Stomach smooth muscle (tissue), 2 donors: ENCODE measurements at regions not wholly inside any gene's neighbourhood (a gene's known extent, or its start where the extent isn't known, plus 50 kb on each side); places are given as distances from the start of the nearest gene placed in this dataset.

Experiments used
- H3K27ac ChIP-seq: one replicate; pipeline ENCODE4 v1.7.0; 2013; ENCODE audit warnings: mild to moderate bottlenecking, low read length, inconsistent platforms
- H3K27me3 ChIP-seq, 2 donors: one replicate each; pipeline ENCODE4 v1.7.0; 2013; ENCODE audit warnings: low read length in 2 of 2; ENCODE audit not compliant: insufficient read depth in 2 of 2, control insufficient read depth in 1 of 2
- H3K36me3 ChIP-seq, 2 donors: one replicate each; pipeline ENCODE4 v1.7.0; 2013; ENCODE audit warnings: low read length in 2 of 2; ENCODE audit not compliant: control insufficient read depth in 2 of 2, insufficient read depth in 2 of 2
- H3K4me1 ChIP-seq: one replicate; pipeline ENCODE4 v1.7.0; 2013; ENCODE audit warnings: low read length; ENCODE audit not compliant: control insufficient read depth, insufficient read depth
- H3K4me3 ChIP-seq, 2 donors: one replicate each; pipeline ENCODE4 v1.7.0; 2013; ENCODE audit warnings: low read length in 2 of 2
- H3K9ac ChIP-seq, 2 donors: one replicate each; pipeline ENCODE4 v1.7.0; 2013; ENCODE audit warnings: low read length in 2 of 2, mild to moderate bottlenecking in 1 of 2
- H3K9me3 ChIP-seq, 2 donors: one replicate each; pipeline ENCODE4 v1.7.0; 2013; ENCODE audit warnings: low read length in 2 of 2; ENCODE audit not compliant: control insufficient read depth in 2 of 2
- donor health status: healthy.
- donor health status: Pancreatic carcinoma.

GRCh38 chr7:8809320-8809719 is 375.9 kb downstream of the NXPH1 start:
- no peak overlapping the region for H3K27ac ChIP-seq
- no peaks in the 10 kb centered on the region for H3K36me3 ChIP-seq
- H3K9me3 ChIP-seq, result no peaks in the 10 kb centered on the region
- H3K27me3 ChIP-seq, result no peaks in the 10 kb centered on the region
- no peak overlapping the region for H3K4me3 ChIP-seq
- no peaks in the 10 kb centered on the region for H3K4me1 ChIP-seq
- no peak overlapping the region for H3K9ac ChIP-seq

- Histone ChIP-seq H3K36me3 (no peaks in the 10 kb centered on the region), H3K9me3 (no peaks in the 10 kb centered on the region), H3K4me3 (no peak overlapping the region), H3K9ac (no peak overlapping the region), H3K27me3 (no peaks in the 10 kb centered on the region), H3K27ac (no peak overlapping the region), H3K4me1 (no peaks in the 10 kb centered on the region)
Observed at GRCh38 chr7:8817448-8818036, 384.1 kb downstream of the NXPH1 start.

GRCh38 chr7:8818406-8818805 is 385.0 kb downstream of the NXPH1 start:
- Histone ChIP-seq H3K4me1 (no peaks in the 10 kb centered on the region), H3K27ac (no peak overlapping the region), H3K9ac (no peak overlapping the region), H3K27me3 (no peaks in the 10 kb centered on the region), H3K4me3 (no peak overlapping the region), H3K9me3 (no peaks in the 10 kb centered on the region), H3K36me3 (no peaks in the 10 kb centered on the region)

- H3K27me3 ChIP-seq, result no peaks in the 10 kb centered on the region
- H3K4me3 ChIP-seq, result no peak overlapping the region
- no peak overlapping the region for H3K9ac ChIP-seq
- no peak overlapping the region for H3K27ac ChIP-seq
- H3K9me3 ChIP-seq, result no peaks in the 10 kb centered on the region
- no peaks in the 10 kb centered on the region for H3K36me3 ChIP-seq
- no peaks in the 10 kb centered on the region for H3K4me1 ChIP-seq
Observed at GRCh38 chr7:8822595-8822994, 389.2 kb downstream of the NXPH1 start.

- H3K4me1 ChIP-seq, result no peaks in the 10 kb centered on the region
- no peaks in the 10 kb centered on the region for H3K36me3 ChIP-seq
- H3K4me3 ChIP-seq, result no peak overlapping the region
- no peak overlapping the region for H3K9ac ChIP-seq
- H3K27ac ChIP-seq, result no peak overlapping the region
- no peaks in the 10 kb centered on the region for H3K9me3 ChIP-seq
- no peaks in the 10 kb centered on the region for H3K27me3 ChIP-seq
Observed at GRCh38 chr7:8823486-8823885, 390.1 kb downstream of the NXPH1 start.

- Histone ChIP-seq H3K4me1 (no peaks in the 10 kb centered on the region), H3K4me3 (no peak overlapping the region), H3K9me3 (no peaks in the 10 kb centered on the region), H3K27me3 (no peaks in the 10 kb centered on the region), H3K27ac (no peak overlapping the region), H3K9ac (no peak overlapping the region), H3K36me3 (no peaks in the 10 kb centered on the region)
Observed at GRCh38 chr7:8827329-8827728, 393.9 kb downstream of the NXPH1 start.

GRCh38 chr7:8829100-8829499 is 395.7 kb downstream of the NXPH1 start:
- H3K27ac ChIP-seq, result no peak overlapping the region
- no peaks in the 10 kb centered on the region for H3K27me3 ChIP-seq
- H3K4me3 ChIP-seq, result no peak overlapping the region
- H3K9me3 ChIP-seq, result no peaks in the 10 kb centered on the region
- H3K4me1 ChIP-seq, result no peaks in the 10 kb centered on the region
- no peak overlapping the region for H3K9ac ChIP-seq
- H3K36me3 ChIP-seq, result no peaks in the 10 kb centered on the region

GRCh38 chr7:8831376-8831775 is 398.0 kb downstream of the NXPH1 start:
- Histone ChIP-seq H3K27me3 (no peaks in the 10 kb centered on the region), H3K36me3 (no peaks in the 10 kb centered on the region), H3K27ac (no peak overlapping the region), H3K9ac (no peak overlapping the region), H3K4me3 (no peak overlapping the region), H3K4me1 (no peaks in the 10 kb centered on the region), H3K9me3 (no peaks in the 10 kb centered on the region)

GRCh38 chr7:8833355-8833754 is 399.9 kb downstream of the NXPH1 start:
- H3K27ac ChIP-seq, result no peak overlapping the region
- H3K27me3 ChIP-seq, result no peaks in the 10 kb centered on the region
- no peak overlapping the region for H3K9ac ChIP-seq
- H3K4me3 ChIP-seq, result no peak overlapping the region
- no peaks in the 10 kb centered on the region for H3K36me3 ChIP-seq
- H3K9me3 ChIP-seq, result no peaks in the 10 kb centered on the region
- H3K4me1 ChIP-seq, result no peaks in the 10 kb centered on the region

- H3K4me3 ChIP-seq, result no peak overlapping the region
- no peaks in the 10 kb centered on the region for H3K4me1 ChIP-seq
- no peaks in the 10 kb centered on the region for H3K27me3 ChIP-seq
- H3K36me3 ChIP-seq, result no peaks in the 10 kb centered on the region
- no peak overlapping the region for H3K27ac ChIP-seq
- H3K9ac ChIP-seq, result no peak overlapping the region
- H3K9me3 ChIP-seq, result no peaks in the 10 kb centered on the region
Observed at GRCh38 chr7:8841171-8841570, 407.8 kb downstream of the NXPH1 start.

GRCh38 chr7:8871716-8872115 is 438.3 kb downstream of the NXPH1 start:
- Histone ChIP-seq H3K4me1 (no peaks in the 10 kb centered on the region), H3K4me3 (no peak overlapping the region), H3K9ac (no peak overlapping the region), H3K9me3 (no peaks in the 10 kb centered on the region), H3K36me3 (no peaks in the 10 kb centered on the region), H3K27me3 (no peaks in the 10 kb centered on the region), H3K27ac (no peak overlapping the region)
